ENCODE measurements at regions not wholly inside any gene's neighbourhood (a gene's known extent, or its start where the extent isn't known, plus 50 kb on each side); places are given as distances from the start of the nearest gene placed in this dataset.

DNA sequence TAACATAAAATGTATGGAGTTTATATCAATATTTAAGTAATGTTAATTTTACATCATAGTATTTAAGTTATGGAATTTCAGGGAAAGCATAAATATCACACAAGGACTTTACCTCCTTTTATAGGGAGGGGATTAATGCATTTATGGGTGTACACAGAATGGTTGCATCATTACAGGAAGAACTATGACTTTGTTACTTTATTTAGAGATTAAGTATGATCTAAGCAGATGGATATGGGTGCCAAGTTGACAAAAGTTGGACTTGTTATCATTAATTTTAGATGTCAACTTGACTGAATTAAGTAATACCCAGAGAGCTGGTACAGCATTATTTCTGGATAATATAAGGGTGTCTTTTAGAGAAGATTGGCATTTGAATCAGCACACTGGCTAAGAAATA is 160.5 kb upstream of the CDH10 start:
- DNase-seq = no peak

DNA sequence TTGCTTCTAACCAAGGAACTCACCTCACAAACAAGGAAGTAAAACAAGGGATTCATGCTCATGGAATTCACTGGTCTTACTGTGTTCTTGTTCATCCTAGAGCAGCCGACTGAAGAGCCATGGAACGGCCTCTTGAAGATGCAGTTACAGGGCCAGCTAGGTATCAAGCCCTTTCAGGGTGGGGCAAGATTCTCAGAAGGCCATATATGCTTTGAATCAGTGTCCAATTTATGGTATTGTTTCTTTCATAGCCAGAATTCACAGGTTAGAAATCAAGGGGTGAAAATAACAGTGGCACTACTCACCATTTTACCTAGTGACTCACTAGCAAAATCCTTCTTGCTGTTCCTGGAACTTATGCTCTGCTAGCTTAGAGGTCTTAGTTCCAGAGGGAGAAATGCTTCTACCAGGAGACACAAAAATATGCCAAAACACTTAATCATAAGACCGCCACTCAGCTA is 159.5 kb upstream of the CDH10 start:
- DNase-seq = no peak

DNA sequence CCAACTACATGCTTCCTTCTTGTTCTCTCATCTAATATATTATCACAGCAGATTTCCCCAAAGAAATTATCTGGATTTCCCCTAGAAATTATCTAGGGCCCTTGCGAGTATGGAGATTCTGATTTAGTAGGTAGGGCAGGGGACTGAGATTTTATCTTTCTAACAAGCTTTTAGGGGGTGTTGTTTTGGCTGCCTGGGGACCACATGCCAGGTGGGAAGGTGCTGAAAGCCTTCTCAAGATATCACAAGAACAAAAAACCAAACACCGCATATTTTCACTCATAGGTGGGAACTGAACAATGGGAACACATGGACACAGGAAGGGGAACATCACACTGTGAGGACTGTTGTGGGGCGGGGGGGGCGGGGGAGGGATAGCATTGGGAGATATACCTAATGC is 146.5 kb upstream of the CDH10 start:
- DNase-seq = no peak

- DNase-seq = no peak
These were observed 145.0 kb upstream of the CDH10 start for GRCh38 chr5:24789611-24790351.

- DNase-seq = no peak
These were observed 144.2 kb upstream of the CDH10 start for GRCh38 chr5:24788829-24789514.

DNA sequence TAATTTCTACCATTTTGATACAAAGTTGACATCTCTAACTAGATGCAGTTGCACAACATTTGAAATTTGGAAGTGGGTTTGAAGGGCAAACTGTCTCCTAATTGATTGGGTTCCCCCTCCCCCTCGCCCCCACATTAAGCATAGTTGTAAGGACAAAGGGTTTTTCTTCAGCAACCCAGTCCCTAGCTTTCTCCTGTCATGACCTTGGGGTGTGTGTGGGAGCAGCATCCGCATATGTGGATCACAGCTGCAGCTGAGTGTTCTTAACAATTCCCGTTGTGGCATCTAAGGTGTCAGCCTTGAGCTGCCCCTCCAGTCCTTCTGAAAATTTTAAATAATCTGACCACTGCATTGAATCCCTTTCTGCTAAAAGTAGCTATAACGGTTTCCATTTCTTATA is 141.3 kb upstream of the CDH10 start:
- DNase-seq = no peak

GRCh38 chr5:24783596-24783995 is 138.8 kb upstream of the CDH10 start:
- DNase-seq = no peak

- no peak for DNase-seq
These were observed 132.6 kb upstream of the CDH10 start for GRCh38 chr5:24777392-24777791.

GRCh38 chr5:24773261-24773660 is 128.5 kb upstream of the CDH10 start:
- DNase-seq = no peak

DNA sequence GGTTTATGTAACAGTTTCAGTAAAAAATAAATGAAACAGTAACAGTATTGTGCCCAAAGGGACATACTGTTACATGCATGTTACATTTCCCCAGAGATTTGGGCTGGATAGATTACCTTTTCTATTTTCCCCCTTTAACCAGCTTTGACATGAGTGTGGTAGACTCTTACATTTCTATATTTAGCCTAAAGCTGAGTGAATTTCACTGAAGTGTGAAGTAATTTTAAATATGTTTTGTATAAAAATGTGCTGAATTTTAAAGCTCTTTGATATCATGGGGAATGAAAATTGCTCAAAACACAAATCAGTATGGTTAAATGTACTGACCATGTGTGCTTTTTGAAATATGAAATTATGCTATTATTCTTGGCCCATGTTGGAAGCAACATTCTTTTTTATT is 122.3 kb upstream of the CDH10 start:
- no peak for DNase-seq

GRCh38 chr5:24765219-24765618 is 120.4 kb upstream of the CDH10 start:
- DNase-seq = no peak

DNA sequence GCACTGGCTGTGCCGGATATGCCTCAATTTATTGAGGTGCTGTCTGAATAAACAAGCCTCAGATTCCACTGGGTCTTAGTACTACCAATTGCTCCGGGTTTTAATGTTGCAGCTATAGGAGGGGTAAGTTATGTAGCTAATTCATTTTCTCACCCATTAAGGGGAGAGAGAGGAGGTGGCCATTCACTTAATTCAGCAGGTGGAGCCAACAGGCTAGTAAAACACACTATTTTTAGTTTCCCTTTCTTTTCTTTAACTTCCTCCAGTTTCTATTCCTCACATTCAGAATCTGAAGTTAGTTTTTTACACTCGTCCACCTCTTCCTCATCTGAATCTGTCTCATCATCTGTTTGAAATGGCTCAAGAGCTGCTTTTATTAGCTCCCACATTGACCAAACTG is 105.6 kb upstream of the CDH10 start:
- no peak for DNase-seq

DNA sequence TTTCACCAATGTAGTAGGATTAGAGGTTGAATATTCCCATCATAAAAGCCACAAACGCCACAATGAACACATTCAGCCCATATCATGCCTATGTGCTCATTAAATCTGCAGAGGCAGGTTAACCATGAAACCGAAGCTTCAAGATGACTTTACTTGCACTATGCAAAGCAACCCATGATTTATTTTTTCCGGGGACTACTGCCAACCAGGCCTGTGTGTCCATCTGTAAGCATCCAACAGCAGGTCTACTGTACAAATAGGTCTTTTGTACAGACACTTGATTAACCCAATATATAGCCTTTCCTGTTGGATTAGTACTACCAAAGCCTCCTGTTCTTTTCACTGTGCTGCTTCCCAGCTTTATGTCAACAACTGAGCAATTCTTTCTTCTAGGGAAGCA is 104.9 kb upstream of the CDH10 start:
- DNase-seq = no peak

GRCh38 chr5:24747327-24747726 is 102.5 kb upstream of the CDH10 start:
- no peak for DNase-seq

- DNase-seq = no peak
These were observed 97.6 kb upstream of the CDH10 start for GRCh38 chr5:24742334-24742733.

DNA sequence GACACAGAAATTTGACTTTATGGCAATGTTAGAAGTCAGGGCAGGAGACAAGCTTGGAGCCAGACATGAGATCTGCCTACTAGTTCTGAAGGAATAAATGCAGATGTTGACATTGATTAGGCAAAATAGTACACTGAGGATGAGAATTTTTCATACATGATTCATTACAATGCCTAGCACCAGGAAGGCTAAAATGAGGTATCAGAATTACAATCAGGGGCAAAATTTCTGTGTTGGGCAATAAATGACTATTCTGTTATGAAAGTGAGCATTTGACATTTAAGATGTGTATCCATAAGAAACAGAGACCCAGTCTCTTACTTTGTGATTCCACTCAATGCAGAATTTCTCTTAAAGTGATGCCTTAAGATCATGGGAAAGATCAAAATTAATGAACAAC is 92.4 kb upstream of the CDH10 start:
- no peak for DNase-seq

- no peak for DNase-seq
These were observed 90.5 kb upstream of the CDH10 start for GRCh38 chr5:24735284-24735683.

GRCh38 chr5:24732184-24732583 is 87.4 kb upstream of the CDH10 start:
- DNase-seq = no peak

DNA sequence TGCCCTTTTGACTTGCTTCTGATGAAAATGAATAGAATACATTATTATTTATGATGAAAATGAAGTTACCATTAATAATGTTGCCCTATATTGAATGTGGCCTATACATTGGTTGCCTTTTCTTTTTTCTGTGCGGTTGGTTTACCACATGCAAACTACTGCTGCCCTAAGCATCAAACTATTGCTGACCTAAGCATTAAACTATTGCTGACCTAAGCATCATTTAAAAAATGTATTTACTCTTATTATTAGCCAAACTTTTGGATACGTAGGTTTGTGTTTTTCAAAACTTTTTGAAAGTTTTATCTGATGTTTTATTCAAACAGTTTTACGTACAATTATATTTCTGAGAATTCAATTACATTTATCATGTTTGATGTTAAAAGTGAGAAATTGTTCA is 76.0 kb upstream of the CDH10 start:
- DNase-seq = no peak

DNA sequence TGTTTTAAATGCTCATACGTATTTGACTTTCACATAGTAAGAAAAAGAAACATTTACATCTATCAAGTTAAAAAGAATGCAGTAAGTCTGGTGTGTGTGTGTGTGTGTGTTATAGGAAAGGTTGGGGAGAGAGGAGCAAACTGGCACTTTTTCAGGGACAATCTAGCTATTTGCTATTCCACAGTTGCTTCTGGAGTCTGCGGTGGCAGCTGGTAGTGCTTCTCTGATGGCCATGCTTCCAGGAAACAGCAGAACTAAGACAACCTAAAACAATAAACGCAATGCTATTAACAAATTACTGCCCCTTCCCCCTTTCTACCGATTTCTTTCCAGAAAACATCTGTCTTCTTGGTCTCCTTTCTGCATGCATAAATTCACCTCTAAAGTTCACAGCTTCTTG is 70.0 kb upstream of the CDH10 start:
- DNase-seq = no peak

DNA sequence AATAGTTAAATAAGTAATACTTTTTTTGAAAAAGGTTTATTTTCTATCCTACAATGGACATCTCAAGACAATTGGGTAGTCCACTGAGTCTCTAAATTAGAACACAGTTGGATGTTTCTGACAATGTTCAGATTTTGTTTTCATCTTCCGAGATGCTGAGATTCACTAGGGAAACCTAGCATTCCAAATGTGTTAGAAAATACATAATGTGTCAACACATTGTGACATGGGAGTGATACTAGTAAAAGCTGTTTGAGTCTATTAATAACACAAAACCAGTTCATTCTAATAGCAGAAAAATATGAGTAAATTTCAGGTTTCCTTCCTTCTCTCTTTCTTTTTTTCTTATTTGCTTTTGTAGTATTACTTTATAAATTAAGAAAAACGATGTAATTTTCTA is 68.2 kb upstream of the CDH10 start:
- DNase-seq = no peak

GRCh38 chr5:24712047-24712446 is 67.3 kb upstream of the CDH10 start:
- no peak for DNase-seq

DNA sequence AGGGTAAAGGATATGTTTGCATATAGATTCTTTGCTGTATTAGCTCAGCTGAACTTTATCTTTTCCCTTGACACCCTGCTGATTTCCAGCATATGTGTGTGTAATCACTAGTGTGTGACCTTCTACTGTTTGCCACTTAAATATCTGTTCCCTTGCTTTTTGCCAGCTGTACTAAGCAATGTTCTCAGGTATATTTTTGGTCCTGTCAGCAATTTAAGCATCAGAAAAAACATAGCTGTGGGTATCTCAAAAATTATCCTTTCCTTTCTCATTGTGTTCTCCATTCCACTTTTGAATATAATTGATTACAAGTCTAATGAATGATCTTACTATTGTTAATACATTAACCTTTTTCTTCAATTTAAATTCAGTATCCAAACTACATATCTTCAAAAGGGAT is 59.2 kb upstream of the CDH10 start:
- DNase-seq = no peak

All from hematopoietic multipotent progenitor cell treated with erythropoietin and hydrocortisone succinate and interleukin-3 and kit ligand, for 6 days (in vitro differentiated cells).